Vagina (tissue), 2 donors: ENCODE measurements at regions not wholly inside any gene's neighbourhood (a gene's known extent, or its start where the extent isn't known, plus 50 kb on each side); places are given as distances from the start of the nearest gene placed in this dataset.
A peak's percentile ranks its signal among the peaks of the same experiment; 100 is the strongest.

Experiments
- DNase-seq, 2 donors: peaks; one replicate each; pipeline ENCODE4 v3.0.0-alpha.2; 2017; ENCODE audit errors: extremely low spot score in 2 of 2
- H3K27ac ChIP-seq: fragments of 200-600 bp; sonication (generic); one replicate; pipeline ENCODE4 v1.5.1; 2019
- H3K27me3 ChIP-seq: fragments of 200-600 bp; sonication (generic); one replicate; pipeline ENCODE4 v1.5.1; 2019
- H3K36me3 ChIP-seq, 2 donors: fragments of 200-600 bp; sonication (generic); one replicate each; pipeline ENCODE4 v1.5.1; 2017 to 2019
- H3K4me1 ChIP-seq: fragments of 200-600 bp; sonication (generic); one replicate; pipeline ENCODE4 v1.5.1; 2019
- H3K4me3 ChIP-seq, 2 donors: fragments of 200-600 bp; sonication (generic); 1 replicate in 1 of 2; 2 replicates in 1 of 2; pipeline ENCODE4 v1.5.1; 2016 to 2019
- H3K9me3 ChIP-seq: fragments of 200-600 bp; sonication (generic); one replicate; pipeline ENCODE4 v1.5.1; 2019
- POLR2A ChIP-seq, 2 donors: fragments of 450-650 bp; IDR thresholded peaks; one replicate each; pipeline ENCODE4 v1.6.1; 2017; ENCODE audit warnings: antibody characterized with exemption in 2 of 2, mild to moderate bottlenecking in 2 of 2, moderate library complexity in 2 of 2
- POLR2AphosphoS5 ChIP-seq, 2 donors: sonication (generic); formaldehyde crosslinking; IDR thresholded peaks; one replicate each; pipeline ENCODE4 v1.9.0; 2017; ENCODE audit warnings: antibody characterized with exemption in 2 of 2, mild to moderate bottlenecking in 2 of 2, low read depth in 1 of 2; ENCODE audit not compliant: insufficient read depth in 1 of 2
- intact Hi-C: fragments of 100-400 bp; cut with DNase I; formaldehyde crosslinking; loops from one replicate; pipeline ENCODE4 v1.15.1; 2023
- TF ChIP-seq, protein P1 (sequence below), 3 experiments: fragments of 450-650 bp in 2 of 3; fragments of 200-600 bp in 1 of 3; sonication (generic) in 1 of 3; IDR thresholded peaks; one replicate each; pipeline ENCODE4 v1.5.1; 2017 to 2019; ENCODE audit warnings: antibody characterized with exemption in 3 of 3, mild to moderate bottlenecking in 2 of 3, moderate library complexity in 2 of 3

DNA sequence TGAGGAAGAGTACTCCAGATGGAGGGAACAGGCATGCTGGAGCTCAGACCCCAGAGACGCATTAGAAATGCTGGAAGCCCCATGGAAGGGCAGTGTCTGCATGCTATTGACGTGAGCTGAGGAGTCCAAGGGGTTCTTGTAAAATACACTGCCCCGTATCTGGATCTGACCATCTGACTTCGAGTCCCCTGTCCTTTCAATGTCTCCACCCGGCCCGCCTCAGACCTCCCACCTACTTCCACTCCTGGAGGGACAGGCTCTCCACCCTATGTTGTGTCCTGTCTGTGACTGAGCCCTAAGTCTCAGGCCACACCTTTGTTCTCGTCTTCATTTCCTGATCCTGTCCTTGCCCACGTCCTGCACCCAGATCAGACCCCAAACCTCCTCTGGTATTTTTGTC, 496.3 kb downstream of the CDH26 start:
- intact Hi-C loops: no loop called here
- Histone ChIP-seq H3K27me3 (no peaks in the 10 kb centered on the region), H3K9me3 (no peaks in the 10 kb centered on the region), H3K36me3 (no peaks in the 10 kb centered on the region), H3K27ac (no peak overlapping the region), H3K4me3 (no peak overlapping the region), H3K4me1 (no peaks in the 10 kb centered on the region)
- DNase-seq: peak; percentile 64 to 80
- TF ChIP-seq, protein P1, sequence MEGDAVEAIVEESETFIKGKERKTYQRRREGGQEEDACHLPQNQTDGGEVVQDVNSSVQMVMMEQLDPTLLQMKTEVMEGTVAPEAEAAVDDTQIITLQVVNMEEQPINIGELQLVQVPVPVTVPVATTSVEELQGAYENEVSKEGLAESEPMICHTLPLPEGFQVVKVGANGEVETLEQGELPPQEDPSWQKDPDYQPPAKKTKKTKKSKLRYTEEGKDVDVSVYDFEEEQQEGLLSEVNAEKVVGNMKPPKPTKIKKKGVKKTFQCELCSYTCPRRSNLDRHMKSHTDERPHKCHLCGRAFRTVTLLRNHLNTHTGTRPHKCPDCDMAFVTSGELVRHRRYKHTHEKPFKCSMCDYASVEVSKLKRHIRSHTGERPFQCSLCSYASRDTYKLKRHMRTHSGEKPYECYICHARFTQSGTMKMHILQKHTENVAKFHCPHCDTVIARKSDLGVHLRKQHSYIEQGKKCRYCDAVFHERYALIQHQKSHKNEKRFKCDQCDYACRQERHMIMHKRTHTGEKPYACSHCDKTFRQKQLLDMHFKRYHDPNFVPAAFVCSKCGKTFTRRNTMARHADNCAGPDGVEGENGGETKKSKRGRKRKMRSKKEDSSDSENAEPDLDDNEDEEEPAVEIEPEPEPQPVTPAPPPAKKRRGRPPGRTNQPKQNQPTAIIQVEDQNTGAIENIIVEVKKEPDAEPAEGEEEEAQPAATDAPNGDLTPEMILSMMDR (IDR thresholded peaks at IDR 0.05): no peak
- TF ChIP-seq POLR2AphosphoS5 (IDR thresholded peaks at IDR 0.05; ENCODE audit: insufficient read depth in 1 of 2, low read depth in 1 of 2) (no peak), POLR2A (IDR thresholded peaks at IDR 0.05) (no peak)

DNA sequence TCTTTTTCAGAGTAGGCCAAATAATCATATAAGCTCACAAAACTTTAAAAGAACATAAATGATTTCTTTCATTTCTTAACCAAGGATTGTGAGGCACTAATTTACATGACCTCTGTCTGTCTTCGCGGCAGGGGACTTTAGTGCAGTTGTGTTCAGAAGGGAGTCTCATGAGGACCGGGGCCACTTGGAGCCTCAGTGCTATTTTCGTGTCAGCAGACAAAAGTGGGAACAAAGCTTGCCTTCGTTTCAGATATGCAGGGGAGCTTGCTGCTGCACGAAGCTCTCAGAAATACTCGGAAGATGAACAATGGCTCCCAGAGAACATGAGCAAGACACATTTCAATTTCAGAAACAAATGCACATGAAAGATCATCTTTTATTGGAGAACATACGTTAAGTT, 497.0 kb downstream of the CDH26 start:
- Histone ChIP-seq H3K27ac (no peak overlapping the region), H3K4me3 (no peak overlapping the region), H3K4me1 (no peaks in the 10 kb centered on the region), H3K27me3 (no peaks in the 10 kb centered on the region), H3K9me3 (no peaks in the 10 kb centered on the region), H3K36me3 (no peaks in the 10 kb centered on the region)
- intact Hi-C loops: no loop called here
- TF ChIP-seq POLR2A (IDR thresholded peaks at IDR 0.05) (no peak), POLR2AphosphoS5 (IDR thresholded peaks at IDR 0.05; ENCODE audit: insufficient read depth in 1 of 2, low read depth in 1 of 2) (no peak)
- TF ChIP-seq, protein P1 (IDR thresholded peaks at IDR 0.05): no peak
- peak in 1 of 2 donors; percentile 60 for DNase-seq

DNA sequence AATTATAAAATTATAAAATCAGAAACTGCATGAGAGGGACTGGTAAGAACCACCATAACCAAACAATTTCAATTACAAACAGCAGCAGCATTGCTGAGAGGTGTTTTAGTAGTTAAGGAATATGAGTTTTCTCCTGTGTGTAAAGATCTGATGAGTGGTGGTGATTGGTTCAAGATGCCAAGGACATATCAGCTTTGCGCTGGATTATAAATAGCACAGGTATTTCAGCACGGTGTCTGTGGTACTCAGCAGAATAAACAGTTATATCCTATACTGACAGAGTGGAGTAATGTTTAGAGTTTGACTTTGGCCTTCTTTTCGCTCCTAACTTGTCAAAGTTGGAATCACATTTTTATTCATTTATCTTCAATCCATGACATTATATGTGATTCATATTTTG, 501.0 kb downstream of the CDH26 start:
- Histone ChIP-seq H3K27me3 (no peaks in the 10 kb centered on the region), H3K27ac (no peak overlapping the region), H3K4me3 (no peak overlapping the region), H3K4me1 (no peaks in the 10 kb centered on the region), H3K36me3 (no peaks in the 10 kb centered on the region), H3K9me3 (no peaks in the 10 kb centered on the region)
- no peak for TF ChIP-seq POLR2AphosphoS5 (IDR thresholded peaks at IDR 0.05; ENCODE audit: insufficient read depth in 1 of 2, low read depth in 1 of 2)
- TF ChIP-seq, protein P1 (IDR thresholded peaks at IDR 0.05): no peak
- no peak for TF ChIP-seq POLR2A (IDR thresholded peaks at IDR 0.05)
- intact Hi-C loops: no loop called here
- DNase-seq: no peak

DNA sequence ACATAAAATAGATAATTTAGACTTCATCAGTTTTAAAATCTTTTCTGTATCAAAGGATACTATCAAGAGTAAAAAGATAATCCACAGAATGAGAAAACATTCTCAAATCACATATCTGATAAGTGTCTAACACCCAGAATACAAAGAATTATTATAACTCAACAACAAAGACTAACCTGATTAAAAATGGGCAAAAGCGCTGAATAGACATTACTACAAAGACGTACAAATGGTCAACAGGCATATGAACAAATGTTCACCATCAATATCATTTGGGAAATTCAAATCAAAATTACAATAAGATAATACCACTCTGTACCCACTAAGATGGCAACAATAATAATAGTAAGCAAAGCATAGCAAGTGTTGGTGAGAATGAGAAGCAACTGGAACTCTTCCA, 503.8 kb downstream of the CDH26 start:
- Histone ChIP-seq H3K27me3 (no peaks in the 10 kb centered on the region), H3K27ac (no peak overlapping the region), H3K4me3 (no peak overlapping the region), H3K4me1 (no peaks in the 10 kb centered on the region), H3K36me3 (no peaks in the 10 kb centered on the region), H3K9me3 (no peaks in the 10 kb centered on the region)
- TF ChIP-seq POLR2AphosphoS5 (IDR thresholded peaks at IDR 0.05; ENCODE audit: insufficient read depth in 1 of 2, low read depth in 1 of 2) (no peak), POLR2A (IDR thresholded peaks at IDR 0.05) (no peak)
- TF ChIP-seq, protein P1 (IDR thresholded peaks at IDR 0.05): no peak
- intact Hi-C loops: no loop called here
- no peak for DNase-seq

DNA sequence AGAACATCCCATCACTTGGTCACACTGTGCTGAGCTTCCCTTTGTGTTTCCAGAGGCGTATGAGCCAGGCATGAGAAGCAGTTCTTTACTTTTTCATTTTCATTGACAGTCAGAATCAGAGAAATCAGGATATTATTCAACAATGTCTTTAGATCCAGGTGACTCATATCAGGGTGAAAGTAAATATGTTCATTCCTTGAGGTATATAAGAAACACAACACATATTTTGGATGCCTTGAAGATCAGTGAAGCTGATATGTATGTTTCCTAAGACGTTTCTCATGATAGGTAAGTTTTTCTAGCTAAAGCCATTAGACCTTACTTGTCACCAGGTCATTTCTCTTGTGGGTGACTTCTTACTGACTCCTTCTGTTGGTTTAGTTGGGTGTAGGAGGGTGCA, 505.6 kb downstream of the CDH26 start:
- H3K4me3 ChIP-seq: no peak overlapping the region
- intact Hi-C loops: no loop called here
- no peak for TF ChIP-seq POLR2AphosphoS5 (IDR thresholded peaks at IDR 0.05; ENCODE audit: insufficient read depth in 1 of 2, low read depth in 1 of 2)
- no peak for TF ChIP-seq POLR2A (IDR thresholded peaks at IDR 0.05)
- TF ChIP-seq, protein P1 (IDR thresholded peaks at IDR 0.05): no peak
- H3K4me1 ChIP-seq: no peaks in the 10 kb centered on the region
- no peak for DNase-seq
- H3K9me3 ChIP-seq: no peaks in the 10 kb centered on the region
- no peaks in the 10 kb centered on the region for H3K36me3 ChIP-seq
- no peak overlapping the region for H3K27ac ChIP-seq
- no peaks in the 10 kb centered on the region for H3K27me3 ChIP-seq
